GM23338 (cell line): ENCODE measurements at regions not wholly inside any gene's neighbourhood (a gene's known extent, or its start where the extent isn't known, plus 50 kb on each side); places are given as distances from the start of the nearest gene placed in this dataset.
A peak's percentile ranks its signal among the peaks of the same experiment; 100 is the strongest.

Experiments used
- ATAC-seq: fragments of 200-7000 bp; cut with Tn5 transposase; 3 replicates; pipeline ENCODE4 v1.9.1; 2020
- DNase-seq: peaks from one replicate; pipeline ENCODE4 v3.0.0-alpha.2; 2015; ENCODE audit warnings: low spot score
- H2AFZ ChIP-seq: fragments of 200-600 bp; sonication (generic); 2 replicates; pipeline ENCODE4 v1.8.0; 2016; ENCODE audit warnings: antibody characterized with exemption, mild to moderate bottlenecking, moderate library complexity
- H3F3A ChIP-seq: fragments of 200-600 bp; sonication (generic); replicated peaks from 2 replicates; pipeline ENCODE4 v1.8.0; 2017; ENCODE audit warnings: antibody characterized with exemption, mixed run types, low read depth
- H3K27ac ChIP-seq: fragments of 200-600 bp; sonication (generic); 2 replicates; pipeline ENCODE4 v1.6.1; 2016; ENCODE audit warnings: low read depth
- H3K27me3 ChIP-seq: fragments of 200-600 bp; sonication (generic); 2 replicates; pipeline ENCODE4 v1.8.0; 2016; ENCODE audit warnings: mild to moderate bottlenecking, mixed run types, moderate library complexity; ENCODE audit not compliant: insufficient read depth
- H3K36me3 ChIP-seq: fragments of 200-600 bp; sonication (generic); 2 replicates; pipeline ENCODE4 v1.8.0; 2016; ENCODE audit warnings: mild to moderate bottlenecking; ENCODE audit not compliant: insufficient read depth
- H3K4me1 ChIP-seq: fragments of 200-600 bp; sonication (generic); 2 replicates; pipeline ENCODE4 v1.8.0; 2016; ENCODE audit warnings: mild to moderate bottlenecking, moderate library complexity; ENCODE audit not compliant: insufficient read depth
- H3K4me2 ChIP-seq: fragments of 200-600 bp; sonication (generic); 2 replicates; pipeline ENCODE4 v1.7.1; 2017; ENCODE audit warnings: mixed run types
- H3K4me3 ChIP-seq: fragments of 200-600 bp; sonication (generic); 2 replicates; pipeline ENCODE4 v1.6.1; 2016; ENCODE audit warnings: mixed run types
- H3K79me2 ChIP-seq: fragments of 200-600 bp; sonication (generic); replicated peaks from 2 replicates; pipeline ENCODE4 v1.8.0; 2017; ENCODE audit warnings: mild to moderate bottlenecking; ENCODE audit not compliant: insufficient read depth
- H3K9me2 ChIP-seq: fragments of 200-600 bp; sonication (generic); 2 replicates; pipeline ENCODE4 v1.8.0; 2017; ENCODE audit not compliant: insufficient read depth
- H4K20me1 ChIP-seq: fragments of 200-600 bp; sonication (generic); replicated peaks from 2 replicates; pipeline ENCODE4 v1.8.0; 2017; ENCODE audit warnings: mild to moderate bottlenecking; ENCODE audit not compliant: insufficient read depth
- H3K27ac Mint-ChIP-seq: 2 replicates; pipeline ENCODE4 v1.8.0; 2020; ENCODE audit warnings: inconsistent platforms, mild to moderate bottlenecking, moderate library complexity, mixed read lengths
- H3K27me3 Mint-ChIP-seq: 3 replicates; pipeline ENCODE4 v1.8.0; 2022; ENCODE audit warnings: low read depth, mild to moderate bottlenecking, moderate library complexity, mixed read lengths, inconsistent platforms; ENCODE audit not compliant: insufficient read depth, poor library complexity
- H3K36me3 Mint-ChIP-seq: 3 replicates; pipeline ENCODE4 v1.8.0; 2021; ENCODE audit warnings: low read depth, mild to moderate bottlenecking, inconsistent platforms, moderate library complexity, mixed read lengths
- H3K4me1 Mint-ChIP-seq: 3 replicates; pipeline ENCODE4 v1.8.0; 2020; ENCODE audit warnings: mild to moderate bottlenecking, inconsistent platforms, mixed read lengths
- H3K4me3 Mint-ChIP-seq: 3 replicates; pipeline ENCODE4 v1.8.0; 2021; ENCODE audit warnings: moderate library complexity, mild to moderate bottlenecking, inconsistent platforms, mixed read lengths
- H3K9me3 Mint-ChIP-seq: 3 replicates; pipeline ENCODE4 v1.8.0; 2020; ENCODE audit warnings: moderate library complexity, mild to moderate bottlenecking, inconsistent platforms, mixed read lengths
- CREB1 ChIP-seq: fragments of 250-450 bp; sonication (Bioruptor Pico); IDR thresholded peaks from 2 replicates; pipeline ENCODE4 v1.5.0; 2020; ENCODE audit warnings: low read depth, mild to moderate bottlenecking, moderate library complexity
- CTCF ChIP-seq, 2 experiments: fragments of 200-600 bp in 1 of 2; sonication (generic) in 1 of 2; conservative IDR thresholded peaks; 2 replicates each; pipeline versions ENCODE4 v1.5.1 to v1.6.1; 2016 to 2017; ENCODE audit warnings: antibody characterized with exemption in 2 of 2, low read depth in 2 of 2, mild to moderate bottlenecking in 2 of 2, moderate library complexity in 1 of 2
- ETS1 ChIP-seq: IDR thresholded peaks from 2 replicates; pipeline ENCODE4 v1.6.1; 2016; ENCODE audit warnings: antibody characterized with exemption
- EZH2 ChIP-seq: fragments of 200-600 bp; sonication (generic); IDR thresholded peaks from one replicate; pipeline ENCODE4 v1.8.0; 2017; ENCODE audit warnings: antibody characterized with exemption, mild to moderate bottlenecking, low read depth; ENCODE audit not compliant: unreplicated experiment
- EZH2phosphoT487 ChIP-seq: fragments of 200-600 bp; sonication (generic); IDR thresholded peaks from one replicate; pipeline ENCODE4 v1.8.1; 2018; ENCODE audit warnings: antibody characterized with exemption; ENCODE audit not compliant: unreplicated experiment
- JUNB ChIP-seq: IDR thresholded peaks from one replicate; pipeline ENCODE4 v1.6.1; 2016; ENCODE audit warnings: antibody characterized with exemption; ENCODE audit not compliant: unreplicated experiment
- NANOG ChIP-seq: IDR thresholded peaks from 2 replicates; pipeline ENCODE4 v1.6.1; 2016; ENCODE audit warnings: antibody characterized with exemption, borderline replicate concordance
- POLR2AphosphoS5 ChIP-seq: IDR thresholded peaks from 2 replicates; pipeline ENCODE4 v1.6.1; 2016; ENCODE audit warnings: antibody characterized with exemption, low read depth
- REST ChIP-seq: IDR thresholded peaks from one replicate; pipeline ENCODE4 v1.6.1; 2018; ENCODE audit warnings: antibody characterized with exemption; ENCODE audit not compliant: unreplicated experiment
- STAT1 ChIP-seq: IDR thresholded peaks from one replicate; pipeline ENCODE4 v1.6.1; 2016; ENCODE audit warnings: antibody characterized with exemption; ENCODE audit not compliant: unreplicated experiment
- ZNF114 ChIP-seq: fragments of 250-450 bp; sonication (Bioruptor Pico); IDR thresholded peaks from 2 replicates; pipeline ENCODE4 v1.5.0; 2020; ENCODE audit warnings: mild to moderate bottlenecking, moderate library complexity
- ZNF331 ChIP-seq: fragments of 250-450 bp; sonication (Bioruptor Pico); IDR thresholded peaks from 2 replicates; pipeline ENCODE4 v1.5.0; 2020; ENCODE audit warnings: low read depth, mild to moderate bottlenecking, moderate library complexity
- ZNF462 ChIP-seq: fragments of 250-450 bp; sonication (Bioruptor Pico); IDR thresholded peaks from 2 replicates; pipeline ENCODE4 v1.5.0; 2020; ENCODE audit warnings: mild to moderate bottlenecking, moderate library complexity

GRCh38 chr20:51972056-51972455 is 169.7 kb upstream of the SALL4 start:
- Mint-ChIP-seq H3K4me3 (no peak overlapping the region), H3K36me3 (peaks cover 5% of the 10 kb centered on the region; the same call in 2 of the 3 replicates), H3K27ac (no peak overlapping the region), H3K4me1 (no peaks in the 10 kb centered on the region), H3K27me3 (peaks cover 1% of the 10 kb centered on the region), H3K9me3 (peaks cover 8% of the 10 kb centered on the region; the same call in 2 of the 3 replicates)
- no peaks in the 10 kb centered on the region for H3K27me3 ChIP-seq
- no peak overlapping the region for H3K4me3 ChIP-seq
- DNase-seq (no peak), ATAC-seq (no peak)
- no peaks in the 10 kb centered on the region for H3K79me2 ChIP-seq
- no peak overlapping the region for H3K4me2 ChIP-seq
- no peak overlapping the region for H2AFZ ChIP-seq
- no peaks in the 10 kb centered on the region for H3F3A ChIP-seq
- no peaks in the 10 kb centered on the region for H4K20me1 ChIP-seq
- TF ChIP-seq CTCF (conservative IDR thresholded peaks at IDR 0.05; ENCODE audit: low read depth in 2 of 2) (no peak), ZNF114 (CRISPR knock-in tag) (no peak), EZH2 (no peak), STAT1 (no peak), NANOG (no peak), JUNB (no peak), ETS1 (no peak), ZNF462 (CRISPR knock-in tag) (no peak), POLR2AphosphoS5 (no peak), CREB1 (CRISPR knock-in tag) (no peak), REST (no peak), ZNF331 (CRISPR knock-in tag) (no peak), EZH2phosphoT487 (no peak)
- no peaks in the 10 kb centered on the region for H3K4me1 ChIP-seq
- H3K36me3 ChIP-seq, result no peaks in the 10 kb centered on the region
- no peaks in the 10 kb centered on the region for H3K9me2 ChIP-seq
- 0 out of 2 replicates have a peak overlapping the region, but pooled peaks have one; percentile 51 for H3K27ac ChIP-seq
